ENCODE measurements at regions not wholly inside any gene's neighbourhood (a gene's known extent, or its start where the extent isn't known, plus 50 kb on each side); places are given as distances from the start of the nearest gene placed in this dataset.

DNA sequence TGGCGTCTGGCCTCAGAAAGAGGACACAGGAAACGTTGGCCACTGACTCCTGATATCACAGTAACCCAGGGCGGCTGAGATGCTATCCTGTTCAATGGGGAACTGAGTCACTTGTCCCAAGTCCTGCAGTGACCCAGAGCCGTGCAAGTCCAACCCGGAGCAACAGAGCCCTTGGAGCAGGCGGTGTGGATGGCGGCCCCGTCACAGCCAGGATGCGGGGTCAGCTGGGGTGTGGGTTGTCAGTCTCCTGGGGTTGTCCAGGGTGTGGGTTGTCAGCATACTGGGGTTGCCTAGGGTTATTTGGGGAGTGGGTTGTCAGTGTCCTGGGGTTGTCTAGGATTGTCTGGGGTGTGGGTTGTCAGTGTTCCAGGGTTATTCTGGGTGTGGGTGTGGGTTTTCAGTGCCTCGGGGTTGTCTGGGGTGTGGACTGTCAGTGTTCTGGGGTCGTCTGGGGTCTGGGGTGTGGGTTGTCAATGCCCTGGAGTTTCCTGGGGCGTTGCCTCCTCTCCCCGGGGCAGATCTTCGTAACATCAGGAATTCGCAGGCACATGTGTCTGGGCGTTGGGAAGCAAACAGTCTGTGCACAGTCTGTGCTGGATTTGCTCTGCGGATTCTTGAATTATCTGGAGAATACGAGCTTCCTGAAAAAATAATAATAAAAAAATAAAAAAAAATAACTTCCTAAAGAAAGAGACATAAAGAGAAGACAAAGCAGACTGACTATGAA is 257.5 kb downstream of the PARP8 start:
- Histone ChIP-seq H4K91ac (ENCODE audit: low read length) (no peak overlapping the region), H3K4me2 (ENCODE audit: low read length, poor library complexity, severe bottlenecking) (no peak overlapping the region), H3K4me1 (ENCODE audit: control insufficient read depth, insufficient read depth, low read depth, low read length) (no peaks in the 10 kb centered on the region), H3K27me3 (ENCODE audit: control insufficient read depth in 1 of 2, insufficient read depth in 1 of 2, low read length in 2 of 2) (no peaks in the 10 kb centered on the region), H4K8ac (ENCODE audit: low read length) (no peak overlapping the region), H3K18ac (ENCODE audit: low read depth in 1 of 2, low read length in 2 of 2) (no peak overlapping the region), H2BK5ac (ENCODE audit: low read depth, low read length, poor library complexity, severe bottlenecking) (no peak overlapping the region), H3K23ac (ENCODE audit: low read length in 2 of 2) (no peak overlapping the region), H3K9me3 (ENCODE audit: control insufficient read depth, low read length) (no peaks in the 10 kb centered on the region), H2BK15ac (ENCODE audit: low read depth, poor library complexity, severe bottlenecking) (no peak overlapping the region), H3K14ac (ENCODE audit: low read length in 2 of 2) (no peak overlapping the region), H2BK120ac (ENCODE audit: low read depth, low read length) (no peak overlapping the region), H3K27ac (ENCODE audit: low read length, poor library complexity, severe bottlenecking) (no peak overlapping the region), H3K9ac (ENCODE audit: low read length) (no peak overlapping the region), H2AK5ac (ENCODE audit: low read length, severe bottlenecking) (no peak overlapping the region), H3K36me3 (ENCODE audit: control insufficient read depth in 1 of 2, insufficient read depth in 2 of 2, low read depth in 1 of 2, low read length in 2 of 2) (no peaks in the 10 kb centered on the region), H3K4me3 (ENCODE audit: insufficient read depth in 1 of 2, low read depth in 1 of 2, low read length in 2 of 2) (no peak overlapping the region), H3K79me1 (replicated peaks; ENCODE audit: low read length, poor library complexity, severe bottlenecking) (no peaks in the 10 kb centered on the region), H2BK12ac (ENCODE audit: low read length in 2 of 2) (no peak overlapping the region), H2AFZ (ENCODE audit: low read depth, low read length) (no peak overlapping the region), H3K4ac (ENCODE audit: low read depth in 1 of 2, low read length in 2 of 2) (no peak overlapping the region)
- no peak for DNase-seq
- WGBS, result 95% methylated on average over 16 of the region's 18 CpGs

DNA sequence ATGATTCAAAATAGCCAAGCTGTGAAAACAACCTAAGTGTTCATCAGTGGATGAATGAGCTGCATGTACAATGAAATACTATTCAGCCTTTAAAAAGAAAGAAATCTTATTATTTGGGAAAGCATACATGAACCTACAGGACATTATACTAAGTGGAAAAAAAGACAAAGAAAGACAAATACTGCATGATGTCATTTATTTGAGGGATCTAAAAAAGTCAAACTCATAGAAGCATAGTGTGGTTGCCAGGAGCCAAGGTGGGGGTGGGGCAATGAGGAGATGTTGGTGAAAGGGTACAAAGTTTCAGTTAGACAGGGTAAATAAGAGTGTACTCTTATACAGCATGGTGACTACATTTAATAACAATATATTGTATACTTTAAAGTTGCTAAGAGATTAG is 261.5 kb downstream of the PARP8 start:
- H2BK12ac ChIP-seq (ENCODE audit: low read length in 2 of 2), result no peak overlapping the region

DNA sequence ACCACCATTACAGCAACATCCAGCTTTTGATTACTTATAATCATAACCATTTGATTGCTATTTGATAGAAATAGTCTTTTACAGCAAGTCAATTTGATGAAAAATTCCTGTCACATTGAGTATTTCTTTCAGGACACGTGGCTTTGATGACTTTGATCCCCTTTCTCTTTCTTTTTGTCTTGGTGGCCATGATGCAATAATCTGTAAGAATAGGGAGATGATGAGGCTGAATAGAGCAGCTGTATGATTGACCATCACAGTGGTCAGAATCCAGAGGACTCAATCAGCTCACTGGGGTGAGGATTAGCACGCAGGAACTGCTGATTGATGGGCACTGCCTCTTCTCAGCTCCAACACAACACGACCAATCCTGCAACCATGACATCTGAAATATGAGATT is 262.7 kb downstream of the PARP8 start:
- no peak for DNase-seq
- no peaks in the 10 kb centered on the region for H3K36me3 ChIP-seq (ENCODE audit: control insufficient read depth in 1 of 2, insufficient read depth in 2 of 2, low read depth in 1 of 2, low read length in 2 of 2)
- H3K9me3 ChIP-seq (ENCODE audit: control insufficient read depth, low read length), result no peaks in the 10 kb centered on the region
- no peak overlapping the region for H4K91ac ChIP-seq (ENCODE audit: low read length)
- H3K4me3 ChIP-seq (ENCODE audit: insufficient read depth in 1 of 2, low read depth in 1 of 2, low read length in 2 of 2), result no peak overlapping the region
- H2BK15ac ChIP-seq (ENCODE audit: low read depth, poor library complexity, severe bottlenecking), result no peak overlapping the region
- no peak overlapping the region for H4K8ac ChIP-seq (ENCODE audit: low read length)
- no peak overlapping the region for H3K14ac ChIP-seq (ENCODE audit: low read length in 2 of 2)
- H3K4me2 ChIP-seq (ENCODE audit: low read length, poor library complexity, severe bottlenecking), result no peak overlapping the region
- no peak overlapping the region for H2BK120ac ChIP-seq (ENCODE audit: low read depth, low read length)
- H2BK12ac ChIP-seq (ENCODE audit: low read length in 2 of 2), result no peak overlapping the region
- no peak overlapping the region for H2AFZ ChIP-seq (ENCODE audit: low read depth, low read length)
- H3K18ac ChIP-seq (ENCODE audit: low read depth in 1 of 2, low read length in 2 of 2), result no peak overlapping the region
- no peaks in the 10 kb centered on the region for H3K27me3 ChIP-seq (ENCODE audit: control insufficient read depth in 1 of 2, insufficient read depth in 1 of 2, low read length in 2 of 2)
- H3K23ac ChIP-seq (ENCODE audit: low read length in 2 of 2), result no peak overlapping the region
- H3K27ac ChIP-seq (ENCODE audit: low read length, poor library complexity, severe bottlenecking), result no peak overlapping the region
- H3K4me1 ChIP-seq (ENCODE audit: control insufficient read depth, insufficient read depth, low read depth, low read length), result no peaks in the 10 kb centered on the region
- H3K4ac ChIP-seq (ENCODE audit: low read depth in 1 of 2, low read length in 2 of 2), result no peak overlapping the region
- no peaks in the 10 kb centered on the region for H3K79me1 ChIP-seq (replicated peaks; ENCODE audit: low read length, poor library complexity, severe bottlenecking)
- no peak overlapping the region for H3K9ac ChIP-seq (ENCODE audit: low read length)
- H2AK5ac ChIP-seq (ENCODE audit: low read length, severe bottlenecking), result no peak overlapping the region
- H2BK5ac ChIP-seq (ENCODE audit: low read depth, low read length, poor library complexity, severe bottlenecking), result no peak overlapping the region
- WGBS, result 70% methylated on average over 1 of the region's 3 CpGs

More for the DNA sequence above, 261.5 kb downstream of the PARP8 start:
- no peak overlapping the region for H3K14ac ChIP-seq (ENCODE audit: low read length in 2 of 2)
- DNase-seq, result no peak
- H3K4ac ChIP-seq (ENCODE audit: low read depth in 1 of 2, low read length in 2 of 2), result no peak overlapping the region
- no peaks in the 10 kb centered on the region for H3K79me1 ChIP-seq (replicated peaks; ENCODE audit: low read length, poor library complexity, severe bottlenecking)
- no peak overlapping the region for H3K27ac ChIP-seq (ENCODE audit: low read length, poor library complexity, severe bottlenecking)
- H3K9ac ChIP-seq (ENCODE audit: low read length), result no peak overlapping the region
- H3K23ac ChIP-seq (ENCODE audit: low read length in 2 of 2), result no peak overlapping the region
- no peak overlapping the region for H2BK5ac ChIP-seq (ENCODE audit: low read depth, low read length, poor library complexity, severe bottlenecking)
- H4K91ac ChIP-seq (ENCODE audit: low read length), result no peak overlapping the region
- H3K27me3 ChIP-seq (ENCODE audit: control insufficient read depth in 1 of 2, insufficient read depth in 1 of 2, low read length in 2 of 2), result no peaks in the 10 kb centered on the region
- H3K4me1 ChIP-seq (ENCODE audit: control insufficient read depth, insufficient read depth, low read depth, low read length), result no peaks in the 10 kb centered on the region
- no peak overlapping the region for H2AK5ac ChIP-seq (ENCODE audit: low read length, severe bottlenecking)
- no peak overlapping the region for H2BK120ac ChIP-seq (ENCODE audit: low read depth, low read length)
- no peaks in the 10 kb centered on the region for H3K36me3 ChIP-seq (ENCODE audit: control insufficient read depth in 1 of 2, insufficient read depth in 2 of 2, low read depth in 1 of 2, low read length in 2 of 2)
- no peak overlapping the region for H3K4me2 ChIP-seq (ENCODE audit: low read length, poor library complexity, severe bottlenecking)
- H2AFZ ChIP-seq (ENCODE audit: low read depth, low read length), result no peak overlapping the region
- no peak overlapping the region for H3K4me3 ChIP-seq (ENCODE audit: insufficient read depth in 1 of 2, low read depth in 1 of 2, low read length in 2 of 2)
- no peak overlapping the region for H3K18ac ChIP-seq (ENCODE audit: low read depth in 1 of 2, low read length in 2 of 2)
- no peak overlapping the region for H4K8ac ChIP-seq (ENCODE audit: low read length)
- H3K9me3 ChIP-seq (ENCODE audit: control insufficient read depth, low read length), result no peaks in the 10 kb centered on the region
- no peak overlapping the region for H2BK15ac ChIP-seq (ENCODE audit: low read depth, poor library complexity, severe bottlenecking)

DNA sequence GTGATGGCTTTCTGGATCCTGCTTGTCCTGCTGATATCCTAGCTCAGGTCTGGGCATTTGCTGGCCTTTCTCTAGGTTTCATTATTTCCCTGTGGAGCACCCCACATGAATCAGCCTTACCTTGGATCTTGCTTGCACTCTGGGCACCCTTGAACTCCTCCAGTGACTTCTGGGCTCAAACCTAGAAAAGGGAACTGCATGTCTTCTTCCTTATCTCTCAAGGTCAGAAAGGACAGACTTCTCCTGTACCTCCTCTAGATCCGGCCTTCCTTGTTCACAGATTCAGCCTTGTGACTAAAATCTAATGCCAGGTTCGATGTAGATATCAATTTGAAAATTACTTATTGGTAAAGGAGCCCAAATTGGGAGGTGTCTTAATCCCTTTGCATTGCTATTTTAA is 267.9 kb downstream of the PARP8 start:
- Histone ChIP-seq H3K23ac (ENCODE audit: low read length in 2 of 2) (no peak overlapping the region), H2AFZ (ENCODE audit: low read depth, low read length) (no peak overlapping the region), H3K18ac (ENCODE audit: low read depth in 1 of 2, low read length in 2 of 2) (no peak overlapping the region), H3K36me3 (ENCODE audit: control insufficient read depth in 1 of 2, insufficient read depth in 2 of 2, low read depth in 1 of 2, low read length in 2 of 2) (no peaks in the 10 kb centered on the region), H3K9ac (ENCODE audit: low read length) (no peak overlapping the region), H2BK120ac (ENCODE audit: low read depth, low read length) (no peak overlapping the region), H3K27me3 (ENCODE audit: control insufficient read depth in 1 of 2, insufficient read depth in 1 of 2, low read length in 2 of 2) (no peaks in the 10 kb centered on the region), H3K14ac (ENCODE audit: low read length in 2 of 2) (no peak overlapping the region), H4K8ac (ENCODE audit: low read length) (no peak overlapping the region), H2AK5ac (ENCODE audit: low read length, severe bottlenecking) (no peak overlapping the region), H3K4ac (ENCODE audit: low read depth in 1 of 2, low read length in 2 of 2) (no peak overlapping the region), H3K27ac (ENCODE audit: low read length, poor library complexity, severe bottlenecking) (no peak overlapping the region), H3K4me3 (ENCODE audit: insufficient read depth in 1 of 2, low read depth in 1 of 2, low read length in 2 of 2) (no peak overlapping the region), H4K91ac (ENCODE audit: low read length) (no peak overlapping the region), H2BK5ac (ENCODE audit: low read depth, low read length, poor library complexity, severe bottlenecking) (no peak overlapping the region), H3K4me1 (ENCODE audit: control insufficient read depth, insufficient read depth, low read depth, low read length) (no peaks in the 10 kb centered on the region), H3K9me3 (ENCODE audit: control insufficient read depth, low read length) (no peaks in the 10 kb centered on the region), H3K4me2 (ENCODE audit: low read length, poor library complexity, severe bottlenecking) (no peak overlapping the region), H2BK15ac (ENCODE audit: low read depth, poor library complexity, severe bottlenecking) (no peak overlapping the region), H2BK12ac (ENCODE audit: low read length in 2 of 2) (no peak overlapping the region), H3K79me1 (replicated peaks; ENCODE audit: low read length, poor library complexity, severe bottlenecking) (no peaks in the 10 kb centered on the region)
- 53% methylated on average over 2 of the region's 2 CpGs for WGBS
- no peak for DNase-seq
